ENCODE measurements at regions not wholly inside any gene's neighbourhood (a gene's known extent, or its start where the extent isn't known, plus 50 kb on each side); places are given as distances from the start of the nearest gene placed in this dataset.

- Histone ChIP-seq H3K27me3 (peaks cover 0 to 5% (median 0%) of the 10 kb centered on the region in 9 donors), H3K27ac (no peak overlapping the region), H3K9me3 (peaks cover 0 to 43% (median 13%) of the 10 kb centered on the region in 12 donors), H3K4me3 (no peak overlapping the region), H3K36me3 (no peaks in the 10 kb centered on the region), H3K4me1 (no peaks in the 10 kb centered on the region)
- DNase-seq (no peak), ATAC-seq (no peak)
- 79 to 85% (median 83%) methylated on average over 14 to 17 of the region's 17 CpGs for WGBS, 4 donors
- TF ChIP-seq POLR2A (IDR thresholded peaks at IDR 0.05): no peak
- TF ChIP-seq, protein P1, sequence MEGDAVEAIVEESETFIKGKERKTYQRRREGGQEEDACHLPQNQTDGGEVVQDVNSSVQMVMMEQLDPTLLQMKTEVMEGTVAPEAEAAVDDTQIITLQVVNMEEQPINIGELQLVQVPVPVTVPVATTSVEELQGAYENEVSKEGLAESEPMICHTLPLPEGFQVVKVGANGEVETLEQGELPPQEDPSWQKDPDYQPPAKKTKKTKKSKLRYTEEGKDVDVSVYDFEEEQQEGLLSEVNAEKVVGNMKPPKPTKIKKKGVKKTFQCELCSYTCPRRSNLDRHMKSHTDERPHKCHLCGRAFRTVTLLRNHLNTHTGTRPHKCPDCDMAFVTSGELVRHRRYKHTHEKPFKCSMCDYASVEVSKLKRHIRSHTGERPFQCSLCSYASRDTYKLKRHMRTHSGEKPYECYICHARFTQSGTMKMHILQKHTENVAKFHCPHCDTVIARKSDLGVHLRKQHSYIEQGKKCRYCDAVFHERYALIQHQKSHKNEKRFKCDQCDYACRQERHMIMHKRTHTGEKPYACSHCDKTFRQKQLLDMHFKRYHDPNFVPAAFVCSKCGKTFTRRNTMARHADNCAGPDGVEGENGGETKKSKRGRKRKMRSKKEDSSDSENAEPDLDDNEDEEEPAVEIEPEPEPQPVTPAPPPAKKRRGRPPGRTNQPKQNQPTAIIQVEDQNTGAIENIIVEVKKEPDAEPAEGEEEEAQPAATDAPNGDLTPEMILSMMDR (IDR thresholded peaks at IDR 0.05): no peak
- intact Hi-C loops (cut with DNase I): no loop called here
Observed at GRCh38 chr2:239455436-239456203, 54.8 kb upstream of the HDAC4 start.

- no peak overlapping the region for H3K27ac ChIP-seq
- no peaks in the 10 kb centered on the region for H3K36me3 ChIP-seq
- ATAC-seq (no peak), DNase-seq (no peak)
- H3K27me3 ChIP-seq: peaks cover 0 to 5% (median 0%) of the 10 kb centered on the region in 9 donors
- 76 to 85% (median 84%) methylated on average over 2 of the region's 2 CpGs for WGBS, 4 donors
- no peak overlapping the region for H3K4me3 ChIP-seq
- intact Hi-C loops (cut with DNase I): no loop called here
- H3K4me1 ChIP-seq: no peaks in the 10 kb centered on the region
- peaks cover 0 to 44% (median 13%) of the 10 kb centered on the region in 12 donors for H3K9me3 ChIP-seq
- no peak for TF ChIP-seq POLR2A (IDR thresholded peaks at IDR 0.05)
- TF ChIP-seq, protein P1 (IDR thresholded peaks at IDR 0.05): no peak
Observed at GRCh38 chr2:239454507-239454906, 53.7 kb upstream of the HDAC4 start.
